PC-9 (cell line): ENCODE measurements at regions not wholly inside any gene's neighbourhood (a gene's known extent, or its start where the extent isn't known, plus 50 kb on each side); places are given as distances from the start of the nearest gene placed in this dataset.

Source experiments
- BruUV-seq: library from RNA; stranded (reverse); fragments of 400-500 nt; replicated peaks from 2 replicates; lab custom pipeline; 2021; lab: Mats Ljungman, UMichigan
- CTCF ChIA-PET: fragments of 300-600 bp; sonication (Branson Sonifier 250); formaldehyde crosslinking; loops from one replicate; lab custom pipeline; 2022; ENCODE audit warnings: antibody characterized with exemption; lab: Charles Lee
- POLR2A ChIA-PET: fragments of 300-600 bp; sonication (Branson Sonifier 250); formaldehyde crosslinking; loops from one replicate; lab custom pipeline; 2022; ENCODE audit warnings: antibody characterized with exemption; ENCODE audit not compliant: unreplicated experiment; lab: Charles Lee
- DNase-seq, 2 experiments: peaks; one replicate each; pipeline versions ENCODE4 v3.0.0 to v3.0.0-alpha.2; 2015 to 2022; ENCODE audit warnings: mixed read lengths in 1 of 2
- H2AFZ ChIP-seq: fragments of 200-600 bp; sonication (generic); 2 replicates; pipeline ENCODE4 v1.8.1; 2017; ENCODE audit warnings: antibody characterized with exemption
- H3F3A ChIP-seq: fragments of 200-600 bp; sonication (generic); 2 replicates; pipeline ENCODE4 v1.8.1; 2017; ENCODE audit warnings: antibody characterized with exemption, mild to moderate bottlenecking, low read depth; ENCODE audit not compliant: insufficient read depth
- H3K27ac ChIP-seq: fragments of 200-600 bp; sonication (generic); 2 replicates; pipeline ENCODE4 v1.6.1; 2016; ENCODE audit warnings: mixed run types
- H3K27me3 ChIP-seq: fragments of 200-600 bp; sonication (generic); 2 replicates; pipeline ENCODE4 v1.6.1; 2016; ENCODE audit warnings: low read depth, mixed run types; ENCODE audit not compliant: insufficient read depth
- H3K36me3 ChIP-seq: fragments of 200-600 bp; sonication (generic); 2 replicates; pipeline ENCODE4 v1.6.1; 2016; ENCODE audit warnings: low read depth, mixed run types
- H3K4me1 ChIP-seq: fragments of 200-600 bp; sonication (generic); replicated peaks from 2 replicates; pipeline ENCODE4 v1.6.1; 2016; ENCODE audit warnings: mixed run types; ENCODE audit not compliant: insufficient read depth
- H3K4me2 ChIP-seq: fragments of 200-600 bp; sonication (generic); 2 replicates; pipeline ENCODE4 v1.6.1; 2017; ENCODE audit warnings: mixed run types
- H3K4me3 ChIP-seq: fragments of 200-600 bp; sonication (generic); 2 replicates; pipeline ENCODE4 v1.6.1; 2016; ENCODE audit warnings: mixed run types
- H3K79me2 ChIP-seq: fragments of 200-600 bp; sonication (generic); 2 replicates; pipeline ENCODE4 v1.6.1; 2017; ENCODE audit warnings: low read depth, mixed run types
- H3K9me2 ChIP-seq: fragments of 200-600 bp; sonication (generic); 2 replicates; pipeline ENCODE4 v1.8.1; 2017; ENCODE audit warnings: mild to moderate bottlenecking; ENCODE audit not compliant: insufficient read depth
- H3K9me3 ChIP-seq: fragments of 200-600 bp; sonication (generic); 2 replicates; pipeline ENCODE4 v1.8.1; 2016; ENCODE audit warnings: low read depth; ENCODE audit not compliant: insufficient read depth
- H4K20me1 ChIP-seq: fragments of 200-600 bp; sonication (generic); 2 replicates; pipeline ENCODE4 v1.8.1; 2017; ENCODE audit not compliant: insufficient read depth
- CTCF ChIP-seq: fragments of 200-600 bp; sonication (generic); conservative IDR thresholded peaks from 2 replicates; pipeline ENCODE4 v1.6.1; 2017; ENCODE audit warnings: mixed run types, antibody characterized with exemption, mild to moderate bottlenecking, moderate library complexity
- EZH2 ChIP-seq: fragments of 200-600 bp; sonication (generic); IDR thresholded peaks from 2 replicates; pipeline ENCODE4 v1.8.0; 2017; ENCODE audit warnings: antibody characterized with exemption, low read depth
- intact Hi-C: fragments of 100-400 bp; cut with micrococcal nuclease; formaldehyde crosslinking; loops from one replicate; pipeline ENCODE4 v1.10.0; 2022; ENCODE audit not compliant: unreplicated experiment

GRCh38 chr3:166405465-166405864, 568.2 kb upstream of the BCHE start:
- TF ChIP-seq CTCF: no peak
- TF ChIP-seq EZH2: no peak
- Histone ChIP-seq H3K9me3 (no peaks in the 10 kb centered on the region), H3K9me2 (no peaks in the 10 kb centered on the region; the same call in 1 of the 2 replicates), H3K4me1 (no peaks in the 10 kb centered on the region), H3F3A (no peaks in the 10 kb centered on the region; the same call in 1 of the 2 replicates), H3K4me2 (no peak overlapping the region), H2AFZ (no peak overlapping the region), H3K27ac (no peak overlapping the region), H3K4me3 (no peak overlapping the region), H3K79me2 (no peaks in the 10 kb centered on the region), H3K27me3 (no peaks in the 10 kb centered on the region), H4K20me1 (no peaks in the 10 kb centered on the region), H3K36me3 (no peaks in the 10 kb centered on the region)
- DNase-seq: no peak
- intact Hi-C loops: no loop called here
- no TSS peak for BruUV-seq
- CTCF ChIA-PET: no interaction called here
- POLR2A ChIA-PET: no interaction called here

- no peaks in the 10 kb centered on the region for H3K9me3 ChIP-seq
- ChIA-PET CTCF (no interaction called here), POLR2A (no interaction called here)
- no peaks in the 10 kb centered on the region for H3K36me3 ChIP-seq
- no peak overlapping the region for H2AFZ ChIP-seq
- no peaks in the 10 kb centered on the region for H4K20me1 ChIP-seq
- no peaks in the 10 kb centered on the region for H3K79me2 ChIP-seq
- no peaks in the 10 kb centered on the region for H3F3A ChIP-seq
- H3K27ac ChIP-seq: no peak overlapping the region
- H3K4me3 ChIP-seq: no peak overlapping the region
- intact Hi-C loops: no loop called here
- no peak for DNase-seq
- H3K4me1 ChIP-seq: no peaks in the 10 kb centered on the region
- BruUV-seq: no TSS peak
- H3K27me3 ChIP-seq: no peaks in the 10 kb centered on the region
- no peaks in the 10 kb centered on the region for H3K9me2 ChIP-seq
- H3K4me2 ChIP-seq: no peak overlapping the region
- no peak for TF ChIP-seq CTCF
- TF ChIP-seq EZH2: no peak
Observed at GRCh38 chr3:166390303-166390702, 553.1 kb upstream of the BCHE start.

- no peaks in the 10 kb centered on the region for H3K79me2 ChIP-seq
- no peaks in the 10 kb centered on the region for H3F3A ChIP-seq
- H3K9me3 ChIP-seq: no peaks in the 10 kb centered on the region
- no peak for TF ChIP-seq CTCF
- no peak for TF ChIP-seq EZH2
- POLR2A ChIA-PET: no interaction called here
- H3K4me3 ChIP-seq: no peak overlapping the region
- no peaks in the 10 kb centered on the region for H3K27me3 ChIP-seq
- intact Hi-C loops: no loop called here
- H3K27ac ChIP-seq: no peak overlapping the region
- H3K9me2 ChIP-seq: no peaks in the 10 kb centered on the region
- no TSS peak for BruUV-seq
- H2AFZ ChIP-seq: no peak overlapping the region
- H3K4me1 ChIP-seq: no peaks in the 10 kb centered on the region
- H4K20me1 ChIP-seq: no peaks in the 10 kb centered on the region
- DNase-seq: no peak
- CTCF ChIA-PET: no interaction called here
- H3K36me3 ChIP-seq: no peaks in the 10 kb centered on the region
- H3K4me2 ChIP-seq: no peak overlapping the region
Observed at GRCh38 chr3:166388321-166388720, 551.1 kb upstream of the BCHE start.
